NT2/D1 (cell line): ENCODE measurements at regions not wholly inside any gene's neighbourhood (a gene's known extent, or its start where the extent isn't known, plus 50 kb on each side); places are given as distances from the start of the nearest gene placed in this dataset.

Experiments
- SUZ12 ChIP-seq: IDR thresholded peaks from 2 replicates; pipeline ENCODE4 v1.6.1; 2011; ENCODE audit not compliant: insufficient read length, insufficient read depth; ENCODE audit errors: extremely low read depth
- YY1 ChIP-seq: IDR thresholded peaks from 2 replicates; pipeline ENCODE4 v1.6.1; 2011; ENCODE audit not compliant: insufficient read length, insufficient read depth
- ZNF274 ChIP-seq: IDR thresholded peaks from 2 replicates; pipeline ENCODE4 v1.6.1; 2011; ENCODE audit warnings: mild to moderate bottlenecking, low read depth, low read length

GRCh38 chrX:81728622-81729021 lies 526.7 kb downstream of the SH3BGRL start:
- TF ChIP-seq YY1 (no peak), SUZ12 (no peak), ZNF274 (no peak)
